ENCODE measurements at regions not wholly inside any gene's neighbourhood (a gene's known extent, or its start where the extent isn't known, plus 50 kb on each side); places are given as distances from the start of the nearest gene placed in this dataset.

DNA sequence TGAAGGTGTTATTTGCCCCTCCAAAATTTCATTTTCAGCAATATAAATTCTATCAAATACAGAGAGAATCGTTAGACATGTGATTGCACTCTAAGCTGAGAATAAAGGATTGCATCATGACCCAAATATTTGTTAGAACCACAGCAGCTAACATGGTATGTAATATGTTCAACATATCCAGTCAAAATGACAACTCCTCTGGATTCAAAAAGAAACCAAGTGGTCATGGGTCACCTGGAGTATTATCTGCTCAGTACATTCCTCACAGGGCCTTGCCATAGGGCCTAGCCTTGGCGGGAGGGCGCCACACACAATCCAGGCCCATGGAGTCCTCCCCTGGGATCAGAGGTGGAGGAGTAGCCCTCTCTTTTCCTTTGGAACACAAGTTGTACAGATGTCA, 179.2 kb downstream of the HSD17B3 start:
- peaks cover 30% of the 10 kb centered on the region for H3K27me3 ChIP-seq (ENCODE audit: low read depth)
- no peaks in the 10 kb centered on the region for H3K4me1 ChIP-seq
- H3K4me3 ChIP-seq: no peak overlapping the region
- no peaks in the 10 kb centered on the region for H3K36me3 ChIP-seq
- no peak overlapping the region for H3K27ac ChIP-seq (replicated peaks)
- intact Hi-C loops (cut with micrococcal nuclease): no loop called here
- TF ChIP-seq, protein P1, sequence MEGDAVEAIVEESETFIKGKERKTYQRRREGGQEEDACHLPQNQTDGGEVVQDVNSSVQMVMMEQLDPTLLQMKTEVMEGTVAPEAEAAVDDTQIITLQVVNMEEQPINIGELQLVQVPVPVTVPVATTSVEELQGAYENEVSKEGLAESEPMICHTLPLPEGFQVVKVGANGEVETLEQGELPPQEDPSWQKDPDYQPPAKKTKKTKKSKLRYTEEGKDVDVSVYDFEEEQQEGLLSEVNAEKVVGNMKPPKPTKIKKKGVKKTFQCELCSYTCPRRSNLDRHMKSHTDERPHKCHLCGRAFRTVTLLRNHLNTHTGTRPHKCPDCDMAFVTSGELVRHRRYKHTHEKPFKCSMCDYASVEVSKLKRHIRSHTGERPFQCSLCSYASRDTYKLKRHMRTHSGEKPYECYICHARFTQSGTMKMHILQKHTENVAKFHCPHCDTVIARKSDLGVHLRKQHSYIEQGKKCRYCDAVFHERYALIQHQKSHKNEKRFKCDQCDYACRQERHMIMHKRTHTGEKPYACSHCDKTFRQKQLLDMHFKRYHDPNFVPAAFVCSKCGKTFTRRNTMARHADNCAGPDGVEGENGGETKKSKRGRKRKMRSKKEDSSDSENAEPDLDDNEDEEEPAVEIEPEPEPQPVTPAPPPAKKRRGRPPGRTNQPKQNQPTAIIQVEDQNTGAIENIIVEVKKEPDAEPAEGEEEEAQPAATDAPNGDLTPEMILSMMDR (IDR thresholded peaks at IDR 0.05; ENCODE audit: borderline replicate concordance): no peak
- H3K9me3 ChIP-seq (replicated peaks): peaks cover 8% of the 10 kb centered on the region
- DNase-seq: no peak

DNA sequence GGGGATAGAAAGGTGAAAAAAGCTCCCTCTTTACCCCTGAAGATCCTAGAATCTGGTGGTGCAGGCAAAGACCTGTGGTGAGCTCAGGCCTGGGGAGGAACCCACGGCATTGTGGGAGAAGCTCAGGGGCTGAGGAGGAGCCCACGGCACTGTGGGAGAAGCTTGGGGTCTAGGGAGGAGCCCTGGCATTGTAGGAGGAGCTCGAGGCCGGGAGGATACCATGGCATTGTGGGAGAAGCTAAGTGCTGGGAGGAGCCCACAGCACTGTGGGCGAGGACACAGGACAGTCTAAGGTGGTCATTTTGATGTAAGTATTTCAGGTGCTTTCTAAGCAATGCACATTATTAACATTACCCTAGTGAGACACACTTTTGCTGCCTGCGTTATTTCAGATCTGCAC, 179.7 kb downstream of the HSD17B3 start:
- peaks cover 30% of the 10 kb centered on the region for H3K27me3 ChIP-seq (ENCODE audit: low read depth)
- intact Hi-C loops (cut with micrococcal nuclease): no loop called here
- no peak overlapping the region for H3K4me3 ChIP-seq
- H3K9me3 ChIP-seq (replicated peaks): peaks cover 8% of the 10 kb centered on the region
- no peaks in the 10 kb centered on the region for H3K36me3 ChIP-seq
- H3K4me1 ChIP-seq: no peaks in the 10 kb centered on the region
- DNase-seq: no peak
- H3K27ac ChIP-seq (replicated peaks): no peak overlapping the region
- TF ChIP-seq, protein P1 (IDR thresholded peaks at IDR 0.05; ENCODE audit: borderline replicate concordance): no peak

DNA sequence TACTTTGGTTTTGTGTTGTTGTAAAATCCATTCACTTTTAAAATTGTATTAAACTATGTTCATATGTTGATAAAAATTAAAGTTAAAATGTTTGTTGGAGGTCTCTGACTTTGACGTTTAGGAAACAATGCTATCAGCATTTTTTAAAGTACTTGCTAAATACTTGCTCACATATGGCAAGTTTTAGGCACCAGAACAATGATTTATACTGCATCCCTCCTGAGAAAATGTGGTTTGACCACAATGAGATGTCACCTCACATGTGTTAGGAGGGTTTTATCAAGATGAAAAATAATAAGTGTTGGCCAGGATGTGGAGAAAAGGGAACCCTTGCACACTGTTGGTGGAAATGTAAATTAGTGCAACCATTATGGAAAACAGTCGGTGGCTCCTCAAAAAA, 180.8 kb downstream of the HSD17B3 start:
- TF ChIP-seq, protein P1 (IDR thresholded peaks at IDR 0.05; ENCODE audit: borderline replicate concordance): no peak
- intact Hi-C loops (cut with micrococcal nuclease): no loop called here
- H3K27ac ChIP-seq (replicated peaks): no peak overlapping the region
- no peaks in the 10 kb centered on the region for H3K36me3 ChIP-seq
- DNase-seq: no peak
- H3K4me1 ChIP-seq: no peaks in the 10 kb centered on the region
- H3K27me3 ChIP-seq (ENCODE audit: low read depth): peaks cover 32% of the 10 kb centered on the region
- no peak overlapping the region for H3K4me3 ChIP-seq
- H3K9me3 ChIP-seq (replicated peaks): peaks cover 8% of the 10 kb centered on the region

DNA sequence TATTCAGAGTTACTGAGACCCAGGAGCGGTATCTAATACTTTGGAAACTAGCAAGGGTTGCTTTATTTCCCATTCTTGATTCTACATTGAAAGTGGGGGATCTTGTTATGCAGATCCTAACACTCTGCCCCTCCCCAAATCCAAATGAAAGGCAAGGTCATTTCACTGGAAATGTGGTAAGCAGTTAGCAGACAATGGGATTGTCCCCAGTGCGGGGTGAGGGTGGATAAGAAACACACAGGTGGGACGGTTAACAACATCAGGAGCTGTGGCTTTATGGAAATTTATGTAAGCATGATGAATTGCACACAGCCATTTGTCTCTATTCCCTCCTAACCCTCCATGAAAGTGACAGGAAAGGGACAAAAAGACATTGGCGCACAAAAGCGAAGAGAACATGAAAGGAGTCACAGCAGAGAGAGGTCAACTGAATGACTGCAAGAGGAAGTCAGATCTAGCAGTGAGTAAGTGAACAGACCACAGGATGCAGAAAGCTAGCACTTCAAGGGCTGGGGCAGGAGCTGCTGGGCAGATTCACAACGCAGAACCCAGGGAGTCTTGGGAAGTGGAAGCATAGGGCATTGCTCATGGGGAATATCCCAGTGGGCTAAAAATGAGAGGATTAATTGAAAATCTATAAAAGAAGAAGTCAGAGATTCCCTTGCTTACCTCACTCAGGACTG, 184.4 kb downstream of the HSD17B3 start:
- no peak for DNase-seq
- H3K36me3 ChIP-seq: no peaks in the 10 kb centered on the region
- peaks cover 62% of the 10 kb centered on the region for H3K27me3 ChIP-seq (ENCODE audit: low read depth)
- H3K9me3 ChIP-seq (replicated peaks): peaks cover 8% of the 10 kb centered on the region
- intact Hi-C loops (cut with micrococcal nuclease): no loop called here
- TF ChIP-seq, protein P1 (IDR thresholded peaks at IDR 0.05; ENCODE audit: borderline replicate concordance): no peak
- H3K27ac ChIP-seq (replicated peaks): no peak overlapping the region
- no peak overlapping the region for H3K4me3 ChIP-seq
- H3K4me1 ChIP-seq: no peaks in the 10 kb centered on the region

DNA sequence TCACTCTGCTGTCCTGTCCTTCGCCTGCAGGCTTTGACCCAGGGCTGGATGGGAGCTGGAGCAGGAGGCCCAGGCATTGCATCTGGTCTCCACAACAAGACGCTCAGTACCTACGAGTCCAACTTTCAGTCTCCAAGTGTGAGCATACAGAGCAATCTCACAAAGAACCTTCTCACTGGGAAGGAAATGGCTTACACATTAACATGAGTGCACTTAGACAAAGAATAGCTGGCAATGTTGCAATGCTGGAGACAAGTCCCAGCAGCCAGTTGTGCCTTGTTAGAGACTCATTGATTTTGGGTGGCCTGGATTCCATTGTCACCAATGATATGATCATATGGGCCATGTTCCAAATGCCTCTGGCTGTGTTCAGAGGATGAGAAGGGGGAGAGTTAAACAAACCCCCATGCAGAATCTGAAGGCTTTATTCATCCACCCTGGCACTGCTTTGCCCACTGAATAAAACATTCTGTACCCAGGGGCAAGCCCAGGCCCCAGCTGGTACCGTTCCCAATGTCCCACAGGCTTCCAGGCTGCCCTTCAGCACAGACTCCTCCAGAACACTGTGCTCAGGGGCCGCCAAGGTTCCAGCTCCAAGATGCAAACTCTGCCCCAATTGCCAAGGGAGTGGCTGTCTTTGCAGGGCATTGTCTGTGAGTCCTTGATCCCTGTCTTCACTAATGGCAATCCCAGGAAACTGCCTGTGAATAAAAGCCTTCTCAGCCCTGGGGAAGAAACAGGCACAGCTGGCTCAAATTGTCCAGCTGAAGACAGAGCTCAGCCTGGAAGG, 185.5 kb downstream of the HSD17B3 start:
- DNase-seq: no peak

More for the DNA sequence above, 185.5 kb downstream of the HSD17B3 start:
- intact Hi-C loops (cut with micrococcal nuclease): no loop called here
- H3K27me3 ChIP-seq (ENCODE audit: low read depth): peaks cover 70% of the 10 kb centered on the region
- no peaks in the 10 kb centered on the region for H3K4me1 ChIP-seq
- no peak overlapping the region for H3K27ac ChIP-seq (replicated peaks)
- no peak overlapping the region for H3K4me3 ChIP-seq
- H3K36me3 ChIP-seq: no peaks in the 10 kb centered on the region
- peaks cover 8% of the 10 kb centered on the region for H3K9me3 ChIP-seq (replicated peaks)
- TF ChIP-seq, protein P1 (IDR thresholded peaks at IDR 0.05; ENCODE audit: borderline replicate concordance): no peak

Data from left ventricle myocardium inferior (tissue), 1 donor.